ENCODE measurements at regions not wholly inside any gene's neighbourhood (a gene's known extent, or its start where the extent isn't known, plus 50 kb on each side); places are given as distances from the start of the nearest gene placed in this dataset.

- TF ChIP-seq, protein P1, sequence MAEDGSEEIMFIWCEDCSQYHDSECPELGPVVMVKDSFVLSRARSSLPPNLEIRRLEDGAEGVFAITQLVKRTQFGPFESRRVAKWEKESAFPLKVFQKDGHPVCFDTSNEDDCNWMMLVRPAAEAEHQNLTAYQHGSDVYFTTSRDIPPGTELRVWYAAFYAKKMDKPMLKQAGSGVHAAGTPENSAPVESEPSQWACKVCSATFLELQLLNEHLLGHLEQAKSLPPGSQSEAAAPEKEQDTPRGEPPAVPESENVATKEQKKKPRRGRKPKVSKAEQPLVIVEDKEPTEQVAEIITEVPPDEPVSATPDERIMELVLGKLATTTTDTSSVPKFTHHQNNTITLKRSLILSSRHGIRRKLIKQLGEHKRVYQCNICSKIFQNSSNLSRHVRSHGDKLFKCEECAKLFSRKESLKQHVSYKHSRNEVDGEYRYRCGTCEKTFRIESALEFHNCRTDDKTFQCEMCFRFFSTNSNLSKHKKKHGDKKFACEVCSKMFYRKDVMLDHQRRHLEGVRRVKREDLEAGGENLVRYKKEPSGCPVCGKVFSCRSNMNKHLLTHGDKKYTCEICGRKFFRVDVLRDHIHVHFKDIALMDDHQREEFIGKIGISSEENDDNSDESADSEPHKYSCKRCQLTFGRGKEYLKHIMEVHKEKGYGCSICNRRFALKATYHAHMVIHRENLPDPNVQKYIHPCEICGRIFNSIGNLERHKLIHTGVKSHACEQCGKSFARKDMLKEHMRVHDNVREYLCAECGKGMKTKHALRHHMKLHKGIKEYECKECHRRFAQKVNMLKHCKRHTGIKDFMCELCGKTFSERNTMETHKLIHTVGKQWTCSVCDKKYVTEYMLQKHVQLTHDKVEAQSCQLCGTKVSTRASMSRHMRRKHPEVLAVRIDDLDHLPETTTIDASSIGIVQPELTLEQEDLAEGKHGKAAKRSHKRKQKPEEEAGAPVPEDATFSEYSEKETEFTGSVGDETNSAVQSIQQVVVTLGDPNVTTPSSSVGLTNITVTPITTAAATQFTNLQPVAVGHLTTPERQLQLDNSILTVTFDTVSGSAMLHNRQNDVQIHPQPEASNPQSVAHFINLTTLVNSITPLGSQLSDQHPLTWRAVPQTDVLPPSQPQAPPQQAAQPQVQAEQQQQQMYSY (CRISPR knock-in tag; IDR thresholded peaks at IDR 0.05): no peak
- no peak for TF ChIP-seq MLLT1 (IDR thresholded peaks at IDR 0.05)
- TF ChIP-seq FOXK2 (IDR thresholded peaks at IDR 0.05): no peak
- TF ChIP-seq MAX (IDR thresholded peaks at IDR 0.05; ENCODE audit: low read depth, low read length): no peak
- TF ChIP-seq ZNF592 (IDR thresholded peaks at IDR 0.05): no peak
Measured at GRCh38 chr6:126574301-126574700, 234.4 kb downstream of the CENPW start (continued).

Measured in GM12878 (cell line).